ENCODE measurements at regions not wholly inside any gene's neighbourhood (a gene's known extent, or its start where the extent isn't known, plus 50 kb on each side); places are given as distances from the start of the nearest gene placed in this dataset.

DNA sequence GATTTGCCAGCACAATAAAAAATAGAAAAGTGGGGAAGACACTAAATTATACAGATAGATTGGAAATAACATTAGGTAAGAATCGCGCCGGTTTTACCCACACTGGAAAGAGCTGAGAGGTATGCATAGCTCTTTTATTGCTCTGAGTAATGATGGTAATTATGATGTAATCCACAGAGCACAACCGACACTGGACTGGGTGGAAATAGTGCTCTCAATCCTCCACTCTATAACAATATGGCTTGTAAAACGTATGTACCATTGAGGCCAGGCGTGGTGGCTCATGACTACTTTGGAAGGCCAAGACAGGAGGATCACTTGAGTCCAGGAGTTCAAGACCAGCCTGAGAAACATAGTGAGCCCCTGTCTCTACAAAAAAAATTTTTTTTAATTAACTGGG lies 104.3 kb upstream of the RAPGEF2 start:
- intact Hi-C loops (cut with micrococcal nuclease) = loop anchor here (5.0 to 10.0 kb wide), 3 partner anchors 104 to 179 kb away; no protein-coding TSS in a partner anchor
- peak overlapping the region; percentile 44 for H3K27ac Mint-ChIP-seq (ENCODE audit: low read depth, unreplicated experiment)
- H3K4me3 Mint-ChIP-seq (ENCODE audit: unreplicated experiment) = no peak overlapping the region
- peak; percentile 63 for DNase-seq (ENCODE audit: unreplicated experiment)
- TF ChIP-seq, protein P1, sequence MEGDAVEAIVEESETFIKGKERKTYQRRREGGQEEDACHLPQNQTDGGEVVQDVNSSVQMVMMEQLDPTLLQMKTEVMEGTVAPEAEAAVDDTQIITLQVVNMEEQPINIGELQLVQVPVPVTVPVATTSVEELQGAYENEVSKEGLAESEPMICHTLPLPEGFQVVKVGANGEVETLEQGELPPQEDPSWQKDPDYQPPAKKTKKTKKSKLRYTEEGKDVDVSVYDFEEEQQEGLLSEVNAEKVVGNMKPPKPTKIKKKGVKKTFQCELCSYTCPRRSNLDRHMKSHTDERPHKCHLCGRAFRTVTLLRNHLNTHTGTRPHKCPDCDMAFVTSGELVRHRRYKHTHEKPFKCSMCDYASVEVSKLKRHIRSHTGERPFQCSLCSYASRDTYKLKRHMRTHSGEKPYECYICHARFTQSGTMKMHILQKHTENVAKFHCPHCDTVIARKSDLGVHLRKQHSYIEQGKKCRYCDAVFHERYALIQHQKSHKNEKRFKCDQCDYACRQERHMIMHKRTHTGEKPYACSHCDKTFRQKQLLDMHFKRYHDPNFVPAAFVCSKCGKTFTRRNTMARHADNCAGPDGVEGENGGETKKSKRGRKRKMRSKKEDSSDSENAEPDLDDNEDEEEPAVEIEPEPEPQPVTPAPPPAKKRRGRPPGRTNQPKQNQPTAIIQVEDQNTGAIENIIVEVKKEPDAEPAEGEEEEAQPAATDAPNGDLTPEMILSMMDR (IDR thresholded peaks at IDR 0.05; ENCODE audit: unreplicated experiment) = no peak
- no peaks in the 10 kb centered on the region for H3K9me3 Mint-ChIP-seq (ENCODE audit: unreplicated experiment)
- BruUV-seq (replicated peaks) = no TSS peak
- ChIA-PET POLR2A (interaction anchor here (0.6 to 3.1 kb wide), 8 partner anchors 13 to 884 kb away, joined by 3 to 28 read pairs (median 4); no protein-coding TSS in a partner anchor), CTCF (interaction anchor here (0.6 to 0.9 kb wide), 2 partner anchors 106 to 204 kb away, joined by 3 to 4 read pairs; no protein-coding TSS in a partner anchor)
- peaks cover 27% of the 10 kb centered on the region for H3K4me1 Mint-ChIP-seq (ENCODE audit: insufficient read depth, unreplicated experiment)
- no peaks in the 10 kb centered on the region for H3K27me3 Mint-ChIP-seq (ENCODE audit: insufficient read depth, unreplicated experiment)
- H3K36me3 Mint-ChIP-seq (ENCODE audit: insufficient read depth, unreplicated experiment) = no peaks in the 10 kb centered on the region

DNA sequence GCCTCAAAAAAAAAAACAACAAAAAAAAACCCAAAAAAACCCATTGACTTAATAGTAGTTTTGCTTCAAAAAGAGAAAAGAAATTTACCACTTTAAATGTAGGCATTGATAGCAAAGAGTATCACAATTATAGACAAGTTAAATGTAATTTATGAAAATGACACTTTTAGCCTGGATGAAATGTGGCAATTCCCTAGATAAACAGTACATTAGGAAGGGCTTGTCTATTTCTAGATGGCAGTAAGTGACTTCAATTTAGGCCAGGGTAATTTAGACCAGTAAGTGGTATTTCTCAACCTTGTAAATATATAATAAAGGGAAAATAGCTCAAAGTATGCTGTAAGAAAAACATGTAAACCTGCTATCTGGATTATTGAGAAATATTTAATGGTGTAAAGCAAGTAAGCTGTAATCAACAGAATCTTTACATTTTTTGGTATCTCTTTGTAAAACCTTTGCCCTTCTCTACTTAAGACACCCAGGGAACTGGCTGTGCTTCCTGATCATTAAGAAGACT lies 103.7 kb upstream of the RAPGEF2 start:
- Mint-ChIP-seq H3K27me3 (ENCODE audit: insufficient read depth, unreplicated experiment) (no peaks in the 10 kb centered on the region), H3K4me3 (ENCODE audit: unreplicated experiment) (no peak overlapping the region), H3K36me3 (ENCODE audit: insufficient read depth, unreplicated experiment) (no peaks in the 10 kb centered on the region), H3K4me1 (ENCODE audit: insufficient read depth, unreplicated experiment) (peaks cover 28% of the 10 kb centered on the region), H3K9me3 (ENCODE audit: unreplicated experiment) (no peaks in the 10 kb centered on the region), H3K27ac (ENCODE audit: low read depth, unreplicated experiment) (peak overlapping the region; percentile 44)
- intact Hi-C loops (cut with micrococcal nuclease) = loop anchor here (5.0 to 10.0 kb wide), 3 partner anchors 104 to 178 kb away; no protein-coding TSS in a partner anchor
- BruUV-seq (replicated peaks) = no TSS peak
- no peak for DNase-seq (ENCODE audit: unreplicated experiment)
- TF ChIP-seq, protein P1 (IDR thresholded peaks at IDR 0.05; ENCODE audit: unreplicated experiment) = no peak
- CTCF ChIA-PET = interaction anchor here (0.6 to 1.4 kb wide), 2 partner anchors 131 to 204 kb away, joined by 3 read pairs; no protein-coding TSS in a partner anchor
- POLR2A ChIA-PET = interaction anchor here (1.2 to 3.1 kb wide), 5 partner anchors 12 to 106 kb away, joined by 3 to 28 read pairs (median 6); no protein-coding TSS in a partner anchor

DNA sequence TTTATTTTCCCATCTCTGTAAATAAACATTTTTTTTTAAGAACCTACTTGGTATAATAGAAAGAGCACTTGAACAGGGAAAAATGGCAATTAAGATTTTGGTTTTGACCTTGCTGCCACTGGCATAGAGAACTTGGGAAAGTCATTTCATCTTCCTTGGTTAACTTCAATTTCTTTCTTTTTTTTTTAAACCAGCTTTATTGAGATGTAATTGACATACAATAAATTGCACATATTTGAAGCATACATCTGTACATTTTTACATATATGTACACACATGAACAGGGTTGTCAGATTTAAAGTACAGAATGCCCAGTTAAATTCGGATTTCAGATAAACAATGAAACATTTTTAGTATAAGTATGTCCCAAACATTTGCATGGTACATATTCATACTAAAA lies 103.0 kb upstream of the RAPGEF2 start:
- Mint-ChIP-seq H3K9me3 (ENCODE audit: unreplicated experiment) (no peaks in the 10 kb centered on the region), H3K36me3 (ENCODE audit: insufficient read depth, unreplicated experiment) (no peaks in the 10 kb centered on the region), H3K27me3 (ENCODE audit: insufficient read depth, unreplicated experiment) (no peaks in the 10 kb centered on the region), H3K4me3 (ENCODE audit: unreplicated experiment) (no peak overlapping the region), H3K27ac (ENCODE audit: low read depth, unreplicated experiment) (no peak overlapping the region), H3K4me1 (ENCODE audit: insufficient read depth, unreplicated experiment) (peaks cover 28% of the 10 kb centered on the region)
- intact Hi-C loops (cut with micrococcal nuclease) = loop anchor here (5.0 to 10.0 kb wide), 3 partner anchors 105 to 177 kb away; no protein-coding TSS in a partner anchor
- ChIA-PET CTCF (interaction anchor here (0.6 to 1.4 kb wide), 4 partner anchors 131 to 444 kb away, joined by 3 to 4 read pairs (median 3); no protein-coding TSS in a partner anchor), POLR2A (interaction anchor here (1.2 kb wide), 1 partner anchor 11 kb away, joined by 3 read pairs; no protein-coding TSS in a partner anchor)
- DNase-seq (ENCODE audit: unreplicated experiment) = no peak
- no TSS peak for BruUV-seq (replicated peaks)
- TF ChIP-seq, protein P1 (IDR thresholded peaks at IDR 0.05; ENCODE audit: unreplicated experiment) = no peak

GRCh38 chr4:159002950-159003349 lies 99.9 kb upstream of the RAPGEF2 start:
- TF ChIP-seq, protein P1 (IDR thresholded peaks at IDR 0.05; ENCODE audit: unreplicated experiment) = no peak
- H3K4me1 Mint-ChIP-seq (ENCODE audit: insufficient read depth, unreplicated experiment) = peaks cover 29% of the 10 kb centered on the region
- H3K9me3 Mint-ChIP-seq (ENCODE audit: unreplicated experiment) = no peaks in the 10 kb centered on the region
- CTCF ChIA-PET = interaction anchor here (1.2 kb wide), 1 partner anchor 200 kb away, joined by 3 read pairs; no protein-coding TSS in a partner anchor
- intact Hi-C loops (cut with micrococcal nuclease) = no loop called here
- no peaks in the 10 kb centered on the region for H3K36me3 Mint-ChIP-seq (ENCODE audit: insufficient read depth, unreplicated experiment)
- H3K27ac Mint-ChIP-seq (ENCODE audit: low read depth, unreplicated experiment) = no peak overlapping the region
- H3K27me3 Mint-ChIP-seq (ENCODE audit: insufficient read depth, unreplicated experiment) = no peaks in the 10 kb centered on the region
- BruUV-seq (replicated peaks) = no TSS peak
- H3K4me3 Mint-ChIP-seq (ENCODE audit: unreplicated experiment) = no peak overlapping the region
- POLR2A ChIA-PET = interaction anchor here (0.6 kb wide), 1 partner anchor 18 kb away, joined by 3 read pairs; no protein-coding TSS in a partner anchor
- no peak for DNase-seq (ENCODE audit: unreplicated experiment)
